Nephron (organoid): ENCODE measurements at regions not wholly inside any gene's neighbourhood (a gene's known extent, or its start where the extent isn't known, plus 50 kb on each side); places are given as distances from the start of the nearest gene placed in this dataset.
"Not testable (repeated sequence)": the region's sequence is repeated elsewhere in the genome, so short reads cannot be mapped to it uniquely, and the experiment has no call there.

ENCODE experiments used
- H3K27ac Mint-ChIP-seq, 3 experiments: 2 replicates each; pipeline ENCODE4 v1.8.0; 2020; ENCODE audit warnings: mixed read lengths in 3 of 3, mild to moderate bottlenecking in 2 of 3, moderate library complexity in 1 of 3
- H3K27me3 Mint-ChIP-seq: 2 replicates; pipeline ENCODE4 v1.8.0; 2021; ENCODE audit warnings: low read depth, mild to moderate bottlenecking, moderate library complexity, mixed read lengths
- H3K36me3 Mint-ChIP-seq: 2 replicates; pipeline ENCODE4 v1.8.0; 2020; ENCODE audit warnings: low read depth, mixed read lengths
- H3K4me1 Mint-ChIP-seq: 2 replicates; pipeline ENCODE4 v1.8.0; 2020; ENCODE audit warnings: mixed read lengths
- H3K4me3 Mint-ChIP-seq, 3 experiments: 2 replicates each; pipeline ENCODE4 v1.8.0; 2020; ENCODE audit warnings: mild to moderate bottlenecking in 3 of 3, mixed read lengths in 3 of 3, moderate library complexity in 2 of 3
- H3K9me3 Mint-ChIP-seq: 2 replicates; pipeline ENCODE4 v1.8.0; 2020; ENCODE audit warnings: mixed read lengths
- CTCF ChIP-seq, 3 experiments: fragments of 200-600 bp; sonication (generic); IDR thresholded peaks; one replicate each; pipeline ENCODE4 v1.5.0; 2021; ENCODE audit warnings: antibody characterized with exemption in 3 of 3; ENCODE audit not compliant: unreplicated experiment in 3 of 3

- H3K4me1 Mint-ChIP-seq, result no peaks in the 10 kb centered on the region
- no peak for TF ChIP-seq CTCF (IDR thresholded peaks at IDR 0.05; ENCODE audit: unreplicated experiment in 3 of 3)
- H3K4me3 Mint-ChIP-seq, result no peak overlapping the region
- H3K27ac Mint-ChIP-seq, result no peak overlapping the region
- peaks cover 30% of the 10 kb centered on the region for H3K9me3 Mint-ChIP-seq
- no peaks in the 10 kb centered on the region for H3K36me3 Mint-ChIP-seq
- H3K27me3 Mint-ChIP-seq, result peaks cover 16% of the 10 kb centered on the region
Observed at GRCh38 chr11:10954184-10954583, 96.3 kb upstream of the ZBED5 start.

- no peak overlapping the region for H3K4me3 Mint-ChIP-seq
- H3K27me3 Mint-ChIP-seq, result peaks cover 16% of the 10 kb centered on the region
- no peaks in the 10 kb centered on the region for H3K4me1 Mint-ChIP-seq
- H3K27ac Mint-ChIP-seq, result no peak overlapping the region
- no peaks in the 10 kb centered on the region for H3K36me3 Mint-ChIP-seq
- peaks cover 32% of the 10 kb centered on the region for H3K9me3 Mint-ChIP-seq
- TF ChIP-seq CTCF (IDR thresholded peaks at IDR 0.05; ENCODE audit: unreplicated experiment in 3 of 3), result no peak
Observed at GRCh38 chr11:10952872-10953271, 95.0 kb upstream of the ZBED5 start.

- H3K36me3 Mint-ChIP-seq, H3K27me3 Mint-ChIP-seq, H3K4me3 Mint-ChIP-seq, H3K27ac Mint-ChIP-seq, H3K4me1 Mint-ChIP-seq: not testable (repeated sequence)
- H3K9me3 Mint-ChIP-seq, result peaks cover 24% of the 10 kb centered on the region
Observed at GRCh38 chr11:10947935-10948334, 90.1 kb upstream of the ZBED5 start.

DNA sequence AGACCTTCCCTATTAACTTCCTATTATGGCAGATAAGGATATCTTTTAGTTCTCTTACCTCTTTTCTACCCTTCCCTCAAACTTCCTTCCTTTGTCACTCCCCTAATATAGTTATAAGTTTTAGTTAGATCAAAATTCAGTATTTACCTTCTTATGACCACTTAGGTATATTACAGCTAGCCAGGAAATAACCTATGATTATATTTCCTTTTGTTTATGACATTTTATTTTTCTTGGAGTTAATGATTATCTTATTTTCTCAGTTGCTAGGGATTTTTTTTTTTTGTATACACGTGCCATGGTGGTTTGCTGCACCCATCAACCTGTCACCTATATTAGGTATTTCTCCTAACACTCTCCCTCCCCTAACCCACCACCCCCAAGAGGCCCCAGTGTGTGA is 88.2 kb upstream of the ZBED5 start:
- Mint-ChIP-seq H3K4me3 (no peak overlapping the region), H3K36me3 (no peaks in the 10 kb centered on the region), H3K4me1 (peaks cover 8% of the 10 kb centered on the region), H3K27ac (no peak overlapping the region), H3K9me3 (peaks cover 24% of the 10 kb centered on the region), H3K27me3 (no peaks in the 10 kb centered on the region)
- no peak for TF ChIP-seq CTCF (IDR thresholded peaks at IDR 0.05; ENCODE audit: unreplicated experiment in 3 of 3)

- Mint-ChIP-seq H3K27me3 (peaks cover 5% of the 10 kb centered on the region), H3K9me3 (peaks cover 18% of the 10 kb centered on the region), H3K4me3 (no peak overlapping the region), H3K27ac (no peak overlapping the region), H3K36me3 (no peaks in the 10 kb centered on the region), H3K4me1 (peaks cover 8% of the 10 kb centered on the region)
- no peak for TF ChIP-seq CTCF (IDR thresholded peaks at IDR 0.05; ENCODE audit: unreplicated experiment in 3 of 3)
Observed at GRCh38 chr11:10945196-10945595, 87.3 kb upstream of the ZBED5 start.

DNA sequence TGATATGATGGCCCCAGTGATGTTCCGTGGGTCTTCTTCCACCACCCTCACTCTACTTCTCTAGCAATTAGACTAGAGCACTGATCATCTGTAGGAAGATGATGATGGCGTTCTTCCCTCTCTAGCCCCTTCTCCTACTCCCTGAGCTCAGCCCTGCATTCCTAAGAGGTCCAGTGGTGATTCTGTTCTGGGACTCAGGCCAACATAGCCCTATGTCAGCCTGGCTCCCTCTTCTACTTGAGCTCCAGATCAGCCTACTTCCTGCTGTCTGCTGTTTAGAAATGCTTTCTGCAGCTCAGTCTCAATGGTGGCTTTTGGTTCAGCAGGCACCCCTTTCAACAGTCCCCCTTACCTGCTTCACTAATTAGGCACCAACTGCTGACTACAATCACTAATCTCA is 86.1 kb upstream of the ZBED5 start:
- H3K36me3 Mint-ChIP-seq, result no peaks in the 10 kb centered on the region
- H3K4me1 Mint-ChIP-seq, result peaks cover 8% of the 10 kb centered on the region
- peak overlapping the region in 2 of 3 experiments; percentile 61 for H3K27ac Mint-ChIP-seq
- H3K4me3 Mint-ChIP-seq, result no peak overlapping the region
- TF ChIP-seq CTCF (IDR thresholded peaks at IDR 0.05; ENCODE audit: unreplicated experiment in 3 of 3), result no peak
- peaks cover 6% of the 10 kb centered on the region for H3K9me3 Mint-ChIP-seq
- H3K27me3 Mint-ChIP-seq, result peaks cover 5% of the 10 kb centered on the region
